Suprapubic skin (tissue), 4 donors: ENCODE measurements at regions not wholly inside any gene's neighbourhood (a gene's known extent, or its start where the extent isn't known, plus 50 kb on each side); places are given as distances from the start of the nearest gene placed in this dataset.

Experiments used
- DNase-seq, 2 donors: peaks; one replicate each; pipeline ENCODE4 v3.0.0-alpha.2; 2019; ENCODE audit warnings: low spot score in 2 of 2
- H3K27ac ChIP-seq: fragments of 200-600 bp; sonication (generic); one replicate; pipeline ENCODE4 v1.5.1; 2019
- H3K27me3 ChIP-seq: fragments of 200-600 bp; sonication (generic); one replicate; pipeline ENCODE4 v1.5.1; 2019
- H3K36me3 ChIP-seq: fragments of 200-600 bp; sonication (generic); one replicate; pipeline ENCODE4 v1.5.1; 2019
- H3K4me1 ChIP-seq: fragments of 200-600 bp; sonication (generic); one replicate; pipeline ENCODE4 v1.5.1; 2019
- H3K4me3 ChIP-seq: fragments of 200-600 bp; sonication (generic); one replicate; pipeline ENCODE4 v1.5.1; 2019; ENCODE audit warnings: mild to moderate bottlenecking
- H3K9me3 ChIP-seq: fragments of 200-600 bp; sonication (generic); one replicate; pipeline ENCODE4 v1.5.1; 2019
- CTCF ChIP-seq, 2 donors: fragments of 200-600 bp in 1 of 2; fragments of 450-650 bp in 1 of 2; sonication (generic) in 1 of 2; IDR thresholded peaks; one replicate each; pipeline ENCODE4 v1.5.1; 2016 to 2019; ENCODE audit warnings: antibody characterized with exemption in 2 of 2, mild to moderate bottlenecking in 1 of 2, moderate library complexity in 1 of 2
- EP300 ChIP-seq: sonication (generic); formaldehyde crosslinking; IDR thresholded peaks from one replicate; pipeline ENCODE4 v1.6.1; 2017; ENCODE audit warnings: antibody characterized with exemption
- POLR2A ChIP-seq, 2 donors: fragments of 450-650 bp; IDR thresholded peaks; one replicate each; pipeline ENCODE4 v1.6.1; 2017; ENCODE audit warnings: antibody characterized with exemption in 2 of 2, mild to moderate bottlenecking in 2 of 2, moderate library complexity in 2 of 2
- POLR2AphosphoS5 ChIP-seq, 3 donors: sonication (generic); formaldehyde crosslinking; IDR thresholded peaks; one replicate each; pipeline ENCODE4 v1.6.1; 2017; ENCODE audit warnings: antibody characterized with exemption in 3 of 3
- WGBS: methylation state at CpG from one replicate; pipeline ENCODE4 v1.1.5; 2018; 5-methylcytosine and 5-hydroxymethylcytosine counted together

GRCh38 chr3:68211637-68212036 is 557.2 kb upstream of the SUCLG2 start:
- Histone ChIP-seq H3K9me3 (no peaks in the 10 kb centered on the region), H3K4me1 (no peaks in the 10 kb centered on the region), H3K36me3 (no peaks in the 10 kb centered on the region), H3K4me3 (no peak overlapping the region), H3K27ac (no peak overlapping the region), H3K27me3 (no peaks in the 10 kb centered on the region)
- DNase-seq, result no peak
- WGBS, result 67% methylated on average over 1 of the region's 1 CpG
- TF ChIP-seq POLR2AphosphoS5 (IDR thresholded peaks at IDR 0.05), result no peak
- no peak for TF ChIP-seq POLR2A (IDR thresholded peaks at IDR 0.05)
- TF ChIP-seq CTCF (IDR thresholded peaks at IDR 0.05), result no peak
- no peak for TF ChIP-seq EP300

GRCh38 chr3:68210635-68211034 is 556.2 kb upstream of the SUCLG2 start:
- DNase-seq, result no peak
- Histone ChIP-seq H3K27ac (no peak overlapping the region), H3K4me1 (no peaks in the 10 kb centered on the region), H3K4me3 (no peak overlapping the region), H3K36me3 (no peaks in the 10 kb centered on the region), H3K27me3 (no peaks in the 10 kb centered on the region), H3K9me3 (no peaks in the 10 kb centered on the region)
- TF ChIP-seq POLR2AphosphoS5 (IDR thresholded peaks at IDR 0.05) (no peak), EP300 (no peak), CTCF (IDR thresholded peaks at IDR 0.05) (no peak), POLR2A (IDR thresholded peaks at IDR 0.05) (no peak)

GRCh38 chr3:68207327-68207726 is 552.9 kb upstream of the SUCLG2 start:
- Histone ChIP-seq H3K4me1 (no peaks in the 10 kb centered on the region), H3K27ac (no peak overlapping the region), H3K27me3 (no peaks in the 10 kb centered on the region), H3K36me3 (no peaks in the 10 kb centered on the region), H3K9me3 (peaks cover 5% of the 10 kb centered on the region), H3K4me3 (no peak overlapping the region)
- 80% methylated on average over 2 of the region's 2 CpGs for WGBS
- DNase-seq, result no peak
- TF ChIP-seq POLR2A (IDR thresholded peaks at IDR 0.05), result no peak
- TF ChIP-seq POLR2AphosphoS5 (IDR thresholded peaks at IDR 0.05), result no peak
- no peak for TF ChIP-seq EP300
- no peak for TF ChIP-seq CTCF (IDR thresholded peaks at IDR 0.05)

GRCh38 chr3:68206524-68207117 is 552.2 kb upstream of the SUCLG2 start:
- no peaks in the 10 kb centered on the region for H3K4me1 ChIP-seq
- no peaks in the 10 kb centered on the region for H3K36me3 ChIP-seq
- peaks cover 7% of the 10 kb centered on the region for H3K9me3 ChIP-seq
- 80% methylated on average over 3 of the region's 3 CpGs for WGBS
- no peak for DNase-seq
- no peak overlapping the region for H3K27ac ChIP-seq
- H3K4me3 ChIP-seq, result no peak overlapping the region
- no peaks in the 10 kb centered on the region for H3K27me3 ChIP-seq
- no peak for TF ChIP-seq CTCF (IDR thresholded peaks at IDR 0.05)
- no peak for TF ChIP-seq POLR2AphosphoS5 (IDR thresholded peaks at IDR 0.05)
- TF ChIP-seq POLR2A (IDR thresholded peaks at IDR 0.05), result no peak
- TF ChIP-seq EP300, result no peak

GRCh38 chr3:68186733-68187132 is 532.3 kb upstream of the SUCLG2 start:
- Histone ChIP-seq H3K36me3 (no peaks in the 10 kb centered on the region), H3K9me3 (no peaks in the 10 kb centered on the region), H3K27ac (no peak overlapping the region), H3K4me3 (no peak overlapping the region), H3K27me3 (no peaks in the 10 kb centered on the region), H3K4me1 (no peaks in the 10 kb centered on the region)
- WGBS, result 90% methylated on average over 1 of the region's 1 CpG
- DNase-seq, result no peak
- TF ChIP-seq EP300 (no peak), CTCF (IDR thresholded peaks at IDR 0.05) (no peak), POLR2AphosphoS5 (IDR thresholded peaks at IDR 0.05) (no peak), POLR2A (IDR thresholded peaks at IDR 0.05) (no peak)
